WTC11 (cell line): ENCODE measurements at regions not wholly inside any gene's neighbourhood (a gene's known extent, or its start where the extent isn't known, plus 50 kb on each side); places are given as distances from the start of the nearest gene placed in this dataset.

ENCODE experiments used
- ATAC-seq: fragments of 200-7000 bp; cut with Tn5 transposase; 2 replicates; pipeline ENCODE4 v1.10.0; 2021; ENCODE audit warnings: mild to moderate bottlenecking, moderate library complexity
- CTCF ChIA-PET: fragments of 300-600 bp; sonication (Branson Sonifier 250); formaldehyde crosslinking; loops from one replicate; lab custom pipeline; 2021; ENCODE audit warnings: antibody characterized with exemption; lab: Charles Lee
- POLR2A ChIA-PET: fragments of 350-600 bp; sonication (Branson Sonifier 250); formaldehyde crosslinking; loops from one replicate; lab custom pipeline; 2021; ENCODE audit warnings: antibody characterized with exemption; lab: Charles Lee
- DNase-seq: peaks from one replicate; pipeline ENCODE4 v3.0.0; 2021; ENCODE audit warnings: low spot score
- H3K27ac Mint-ChIP-seq: 2 replicates; pipeline ENCODE4 v1.8.0; 2021; ENCODE audit warnings: mixed read lengths
- H3K27me3 Mint-ChIP-seq: 2 replicates; pipeline ENCODE4 v1.8.0; 2021; ENCODE audit warnings: low read depth, mild to moderate bottlenecking, moderate library complexity, mixed read lengths
- H3K36me3 Mint-ChIP-seq: 2 replicates; pipeline ENCODE4 v1.8.0; 2021; ENCODE audit warnings: mixed read lengths
- H3K4me1 Mint-ChIP-seq: 2 replicates; pipeline ENCODE4 v1.8.0; 2022; ENCODE audit warnings: mixed read lengths
- H3K4me3 Mint-ChIP-seq: 2 replicates; pipeline ENCODE4 v1.8.0; 2021; ENCODE audit warnings: mild to moderate bottlenecking, moderate library complexity, mixed read lengths
- H3K9me3 Mint-ChIP-seq: 2 replicates; pipeline ENCODE4 v1.8.0; 2021; ENCODE audit warnings: mixed read lengths
- AFF4 ChIP-seq: sonication (generic); formaldehyde crosslinking; IDR thresholded peaks from 2 replicates; pipeline ENCODE4 v1.8.1; 2023; ENCODE audit warnings: mild to moderate bottlenecking, missing genetic modification reagents, borderline replicate concordance
- CREM ChIP-seq: sonication (generic); formaldehyde crosslinking; IDR thresholded peaks from 2 replicates; pipeline ENCODE4 v1.8.1; 2022; ENCODE audit warnings: mild to moderate bottlenecking, missing genetic modification reagents, moderate library complexity
- E2F5 ChIP-seq: sonication (generic); formaldehyde crosslinking; IDR thresholded peaks from 2 replicates; pipeline ENCODE4 v1.8.1; 2022; ENCODE audit warnings: mild to moderate bottlenecking, moderate library complexity, missing genetic modification reagents
- ELF4 ChIP-seq: sonication (generic); formaldehyde crosslinking; IDR thresholded peaks from 2 replicates; pipeline ENCODE4 v1.8.1; 2022; ENCODE audit warnings: low read depth, mild to moderate bottlenecking, moderate library complexity, missing genetic modification reagents
- IRF1 ChIP-seq: sonication (generic); formaldehyde crosslinking; IDR thresholded peaks from 2 replicates; pipeline ENCODE4 v1.8.0; 2023; ENCODE audit warnings: missing genetic modification reagents
- JAZF1 ChIP-seq: fragments of 250-450 bp; sonication (Bioruptor Pico); IDR thresholded peaks from 2 replicates; pipeline ENCODE4 v1.9.0; 2021; ENCODE audit warnings: moderate library complexity, mild to moderate bottlenecking, inconsistent platforms
- MAX ChIP-seq: sonication (generic); formaldehyde crosslinking; IDR thresholded peaks from 2 replicates; pipeline ENCODE4 v1.8.0; 2022; ENCODE audit warnings: mild to moderate bottlenecking, missing genetic modification reagents
- NR3C1 ChIP-seq: sonication (generic); formaldehyde crosslinking; conservative IDR thresholded peaks from 2 replicates; pipeline ENCODE4 v1.8.1; 2023; ENCODE audit warnings: low read depth, mild to moderate bottlenecking, missing genetic modification reagents
- RELA ChIP-seq: sonication (generic); formaldehyde crosslinking; IDR thresholded peaks from 2 replicates; pipeline ENCODE4 v1.8.1; 2022; ENCODE audit warnings: missing genetic modification reagents, mild to moderate bottlenecking, borderline replicate concordance
- USF1 ChIP-seq: sonication (generic); formaldehyde crosslinking; IDR thresholded peaks from 2 replicates; pipeline ENCODE4 v1.8.0; 2022; ENCODE audit warnings: mild to moderate bottlenecking, missing genetic modification reagents
- ZNF317 ChIP-seq: sonication (generic); formaldehyde crosslinking; IDR thresholded peaks from 2 replicates; pipeline ENCODE4 v1.8.1; 2023; ENCODE audit warnings: low read depth, mild to moderate bottlenecking, moderate library complexity, missing genetic modification reagents, borderline replicate concordance
- ZNF423 ChIP-seq: fragments of 250-450 bp; sonication (Bioruptor Pico); IDR thresholded peaks from 2 replicates; pipeline ENCODE4 v2.1.2; 2022; ENCODE audit warnings: mild to moderate bottlenecking, moderate library complexity
- ZSCAN18 ChIP-seq: fragments of 250-450 bp; sonication (Bioruptor Pico); IDR thresholded peaks from 2 replicates; pipeline ENCODE4 v2.1.2; 2022; ENCODE audit warnings: mild to moderate bottlenecking, moderate library complexity
- TF ChIP-seq, protein P1 (sequence below): sonication (generic); formaldehyde crosslinking; IDR thresholded peaks from 2 replicates; pipeline ENCODE4 v1.8.0; 2023; ENCODE audit warnings: missing genetic modification reagents, mild to moderate bottlenecking, borderline replicate concordance
- TF ChIP-seq, protein P2 (sequence below): sonication (generic); formaldehyde crosslinking; IDR thresholded peaks from 2 replicates; pipeline ENCODE4 v1.8.0; 2022; ENCODE audit warnings: mild to moderate bottlenecking, missing genetic modification reagents
- TF ChIP-seq, protein P3 (sequence below): sonication (generic); formaldehyde crosslinking; IDR thresholded peaks from 2 replicates; pipeline ENCODE4 v1.8.1; 2023; ENCODE audit warnings: mild to moderate bottlenecking, missing genetic modification reagents, moderate library complexity
- TF ChIP-seq, protein P4 (sequence below): sonication (generic); formaldehyde crosslinking; conservative IDR thresholded peaks from 2 replicates; pipeline ENCODE4 v1.8.1; 2022; ENCODE audit warnings: mild to moderate bottlenecking, missing genetic modification reagents

GRCh38 chr4:89537281-89537680, 229.7 kb upstream of the GPRIN3 start:
- ChIA-PET POLR2A (no interaction called here), CTCF (interaction anchor here (1.1 kb wide), 1 partner anchor 33 kb away, joined by 3 read pairs; no protein-coding TSS in a partner anchor)
- H3K36me3 Mint-ChIP-seq: no peaks in the 10 kb centered on the region
- H3K4me3 Mint-ChIP-seq: no peak overlapping the region
- no peak for DNase-seq
- peaks cover 9% of the 10 kb centered on the region for H3K4me1 Mint-ChIP-seq
- no peak for ATAC-seq
- H3K27me3 Mint-ChIP-seq: no peaks in the 10 kb centered on the region
- no peaks in the 10 kb centered on the region for H3K9me3 Mint-ChIP-seq
- H3K27ac Mint-ChIP-seq: no peak overlapping the region
- TF ChIP-seq NR3C1 (CRISPR knock-in tag): no peak
- no peak for TF ChIP-seq ZNF423
- TF ChIP-seq, protein P1, sequence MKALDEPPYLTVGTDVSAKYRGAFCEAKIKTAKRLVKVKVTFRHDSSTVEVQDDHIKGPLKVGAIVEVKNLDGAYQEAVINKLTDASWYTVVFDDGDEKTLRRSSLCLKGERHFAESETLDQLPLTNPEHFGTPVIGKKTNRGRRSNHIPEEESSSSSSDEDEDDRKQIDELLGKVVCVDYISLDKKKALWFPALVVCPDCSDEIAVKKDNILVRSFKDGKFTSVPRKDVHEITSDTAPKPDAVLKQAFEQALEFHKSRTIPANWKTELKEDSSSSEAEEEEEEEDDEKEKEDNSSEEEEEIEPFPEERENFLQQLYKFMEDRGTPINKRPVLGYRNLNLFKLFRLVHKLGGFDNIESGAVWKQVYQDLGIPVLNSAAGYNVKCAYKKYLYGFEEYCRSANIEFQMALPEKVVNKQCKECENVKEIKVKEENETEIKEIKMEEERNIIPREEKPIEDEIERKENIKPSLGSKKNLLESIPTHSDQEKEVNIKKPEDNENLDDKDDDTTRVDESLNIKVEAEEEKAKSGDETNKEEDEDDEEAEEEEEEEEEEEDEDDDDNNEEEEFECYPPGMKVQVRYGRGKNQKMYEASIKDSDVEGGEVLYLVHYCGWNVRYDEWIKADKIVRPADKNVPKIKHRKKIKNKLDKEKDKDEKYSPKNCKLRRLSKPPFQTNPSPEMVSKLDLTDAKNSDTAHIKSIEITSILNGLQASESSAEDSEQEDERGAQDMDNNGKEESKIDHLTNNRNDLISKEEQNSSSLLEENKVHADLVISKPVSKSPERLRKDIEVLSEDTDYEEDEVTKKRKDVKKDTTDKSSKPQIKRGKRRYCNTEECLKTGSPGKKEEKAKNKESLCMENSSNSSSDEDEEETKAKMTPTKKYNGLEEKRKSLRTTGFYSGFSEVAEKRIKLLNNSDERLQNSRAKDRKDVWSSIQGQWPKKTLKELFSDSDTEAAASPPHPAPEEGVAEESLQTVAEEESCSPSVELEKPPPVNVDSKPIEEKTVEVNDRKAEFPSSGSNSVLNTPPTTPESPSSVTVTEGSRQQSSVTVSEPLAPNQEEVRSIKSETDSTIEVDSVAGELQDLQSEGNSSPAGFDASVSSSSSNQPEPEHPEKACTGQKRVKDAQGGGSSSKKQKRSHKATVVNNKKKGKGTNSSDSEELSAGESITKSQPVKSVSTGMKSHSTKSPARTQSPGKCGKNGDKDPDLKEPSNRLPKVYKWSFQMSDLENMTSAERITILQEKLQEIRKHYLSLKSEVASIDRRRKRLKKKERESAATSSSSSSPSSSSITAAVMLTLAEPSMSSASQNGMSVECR (CRISPR knock-in tag): no peak
- no peak for TF ChIP-seq ELF4
- TF ChIP-seq RELA (CRISPR knock-in tag): no peak
- no peak for TF ChIP-seq ZNF317 (CRISPR knock-in tag)
- TF ChIP-seq, all 79 proteins: peak for 0

GRCh38 chr4:89535251-89535650, 227.7 kb upstream of the GPRIN3 start:
- ATAC-seq: no peak
- TF ChIP-seq CREM (CRISPR knock-in tag): no peak
- no peak for TF ChIP-seq ELF4
- no peak for TF ChIP-seq AFF4 (CRISPR knock-in tag)
- TF ChIP-seq, protein P2, sequence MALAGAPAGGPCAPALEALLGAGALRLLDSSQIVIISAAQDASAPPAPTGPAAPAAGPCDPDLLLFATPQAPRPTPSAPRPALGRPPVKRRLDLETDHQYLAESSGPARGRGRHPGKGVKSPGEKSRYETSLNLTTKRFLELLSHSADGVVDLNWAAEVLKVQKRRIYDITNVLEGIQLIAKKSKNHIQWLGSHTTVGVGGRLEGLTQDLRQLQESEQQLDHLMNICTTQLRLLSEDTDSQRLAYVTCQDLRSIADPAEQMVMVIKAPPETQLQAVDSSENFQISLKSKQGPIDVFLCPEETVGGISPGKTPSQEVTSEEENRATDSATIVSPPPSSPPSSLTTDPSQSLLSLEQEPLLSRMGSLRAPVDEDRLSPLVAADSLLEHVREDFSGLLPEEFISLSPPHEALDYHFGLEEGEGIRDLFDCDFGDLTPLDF: no peak
- no peak for TF ChIP-seq E2F5 (CRISPR knock-in tag)
- TF ChIP-seq, protein P3, sequence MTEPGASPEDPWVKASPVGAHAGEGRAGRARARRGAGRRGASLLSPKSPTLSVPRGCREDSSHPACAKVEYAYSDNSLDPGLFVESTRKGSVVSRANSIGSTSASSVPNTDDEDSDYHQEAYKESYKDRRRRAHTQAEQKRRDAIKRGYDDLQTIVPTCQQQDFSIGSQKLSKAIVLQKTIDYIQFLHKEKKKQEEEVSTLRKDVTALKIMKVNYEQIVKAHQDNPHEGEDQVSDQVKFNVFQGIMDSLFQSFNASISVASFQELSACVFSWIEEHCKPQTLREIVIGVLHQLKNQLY: no peak
- no peak for TF ChIP-seq IRF1 (CRISPR knock-in tag)
- TF ChIP-seq USF1 (CRISPR knock-in tag): no peak
- TF ChIP-seq ZSCAN18 (CRISPR knock-in tag): no peak
- no peak for TF ChIP-seq JAZF1
- no peak for TF ChIP-seq MAX
- TF ChIP-seq, protein P4, sequence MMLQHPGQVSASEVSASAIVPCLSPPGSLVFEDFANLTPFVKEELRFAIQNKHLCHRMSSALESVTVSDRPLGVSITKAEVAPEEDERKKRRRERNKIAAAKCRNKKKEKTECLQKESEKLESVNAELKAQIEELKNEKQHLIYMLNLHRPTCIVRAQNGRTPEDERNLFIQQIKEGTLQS: no peak
- TF ChIP-seq ZNF423: no peak
- Mint-ChIP-seq H3K4me3 (no peak overlapping the region), H3K36me3 (no peaks in the 10 kb centered on the region), H3K4me1 (peaks cover 8% of the 10 kb centered on the region), H3K27me3 (no peaks in the 10 kb centered on the region), H3K27ac (no peak overlapping the region), H3K9me3 (no peaks in the 10 kb centered on the region)
- no peak for DNase-seq
- POLR2A ChIA-PET: no interaction called here
- CTCF ChIA-PET: interaction anchor here (1.4 kb wide), 1 partner anchor 23 kb away, joined by 3 read pairs; no protein-coding TSS in a partner anchor
